K562 (cell line): ENCODE measurements at regions not wholly inside any gene's neighbourhood (a gene's known extent, or its start where the extent isn't known, plus 50 kb on each side); places are given as distances from the start of the nearest gene placed in this dataset.

Experiments
- ATAC-seq: fragments of 200-7000 bp; cut with Tn5 transposase; 3 replicates; pipeline ENCODE4 v1.9.1; 2020; ENCODE audit warnings: moderate library complexity
- BruUV-seq: library from RNA; stranded (reverse); fragments of 400-500 nt; replicated peaks from 2 replicates; lab custom pipeline; 2021; lab: Mats Ljungman, UMichigan
- CTCF ChIA-PET: fragments of 300-600 bp; formaldehyde crosslinking; extraction: SDS; loops from one replicate; lab custom pipeline; 2021; ENCODE audit warnings: low intra/inter-chr PET ratio; lab: Yijun Ruan, JAX
- POLR2A ChIA-PET: fragments of 300-600, 350-650 bp; sonication (Branson Sonifier 250); formaldehyde crosslinking; extraction: SDS; loops from one replicate; lab custom pipeline; 2021; ENCODE audit warnings: antibody characterized with exemption, inconsistent platforms; lab: Yijun Ruan, JAX
- DNase-seq, 4 experiments: peaks; one replicate each; pipeline versions ENCODE4 v3.0.0 to v3.0.0-alpha.2; 2011 to 2018; ENCODE audit warnings: low spot score in 3 of 4, mixed read lengths in 3 of 4; ENCODE audit errors: extremely low read depth in 1 of 4
- FAIRE-seq: peaks from 2 replicates; lab custom pipeline; 2011; peaks lifted over from hg19 to GRCh38; lab: Jason Lieb, UNC
- H2AFZ ChIP-seq: 2 replicates; pipeline ENCODE4 v1.6.0; 2011; ENCODE audit warnings: low read depth, low read length, control low read depth, inconsistent platforms
- H3K27ac ChIP-seq: fragments of 200-600 bp; 3 replicates; pipeline ENCODE4 v1.8.0; 2011; ENCODE audit warnings: low read depth, mild to moderate bottlenecking, control low read depth, inconsistent platforms, low read length, moderate library complexity, mixed read lengths; ENCODE audit errors: extremely low read depth
- H3K27me3 ChIP-seq, 2 experiments: fragments of 300-600 bp in 1 of 2; 2 replicates in 1 of 2; 3 replicates in 1 of 2; pipeline versions ENCODE4 v1.6.0 to v1.8.0; 2011; ENCODE audit warnings: inconsistent platforms in 2 of 2, low read length in 2 of 2, mild to moderate bottlenecking in 1 of 2, mixed read lengths in 1 of 2, moderate library complexity in 1 of 2; ENCODE audit not compliant: control insufficient read depth in 2 of 2, insufficient read depth in 2 of 2
- H3K36me3 ChIP-seq: fragments of 300-600 bp; 3 replicates; pipeline ENCODE4 v1.8.0; 2011; ENCODE audit warnings: mild to moderate bottlenecking, low read length, inconsistent platforms; ENCODE audit not compliant: control insufficient read depth, insufficient read depth
- H3K4me1 ChIP-seq, 2 experiments: fragments of 200-600 bp in 1 of 2; replicated peaks in 1 of 2; 2 replicates in 1 of 2; 3 replicates in 1 of 2; pipeline versions ENCODE4 v1.5.1 to v1.8.0; 2011; ENCODE audit warnings: inconsistent platforms in 2 of 2, low read length in 2 of 2, mild to moderate bottlenecking in 1 of 2, mixed read lengths in 1 of 2, moderate library complexity in 1 of 2; ENCODE audit not compliant: control insufficient read depth in 2 of 2, insufficient read depth in 2 of 2
- H3K4me2 ChIP-seq: 2 replicates; pipeline ENCODE4 v1.6.1; 2011; ENCODE audit warnings: low read length, control low read depth, inconsistent platforms, mixed read lengths; ENCODE audit not compliant: insufficient read depth
- H3K4me3 ChIP-seq: fragments of 200-600 bp; sonication (generic), shearing (Covaris generic); 2 replicates; pipeline ENCODE4 v1.5.1; 2016; ENCODE audit warnings: control low read depth, inconsistent platforms
- H3K79me2 ChIP-seq: fragments of 200-600 bp; 3 replicates; pipeline ENCODE4 v1.8.0; 2011; ENCODE audit warnings: low read length, inconsistent platforms; ENCODE audit not compliant: control insufficient read depth, insufficient read depth
- H3K9ac ChIP-seq, 2 experiments: 2 replicates each; pipeline versions ENCODE4 v1.6.0 to v1.6.1; 2011; ENCODE audit warnings: low read depth in 2 of 2, low read length in 2 of 2, control low read depth in 1 of 2, inconsistent platforms in 1 of 2, mild to moderate bottlenecking in 1 of 2, mixed read lengths in 1 of 2; ENCODE audit not compliant: insufficient read depth in 1 of 2
- H3K9me1 ChIP-seq: one replicate; pipeline ENCODE4 v1.6.0; 2011; ENCODE audit warnings: inconsistent platforms, mild to moderate bottlenecking, low read length, moderate library complexity; ENCODE audit not compliant: control insufficient read depth, insufficient read depth
- H3K9me3 ChIP-seq: replicated peaks from 2 replicates; pipeline ENCODE4 v1.5.1; 2011; ENCODE audit warnings: low read depth, low read length, inconsistent platforms; ENCODE audit not compliant: control insufficient read depth, insufficient read depth
- H4K20me1 ChIP-seq: replicated peaks from 2 replicates; pipeline ENCODE4 v1.6.1; 2011; ENCODE audit warnings: low read length, inconsistent platforms, mixed read lengths; ENCODE audit not compliant: control insufficient read depth, insufficient read depth
- BHLHE40 ChIP-seq: IDR thresholded peaks from 2 replicates; pipeline ENCODE4 v1.6.1; 2011; ENCODE audit warnings: low read length, improper control_type of control experiment
- CHD4 ChIP-seq: fragments of 200-600 bp; sonication (generic); IDR thresholded peaks from 3 replicates; pipeline ENCODE4 v1.6.1; 2012; ENCODE audit warnings: low read depth, mild to moderate bottlenecking, mixed read lengths, low read length, inconsistent platforms; ENCODE audit not compliant: insufficient read depth, insufficient replicate concordance, poor library complexity, severe bottlenecking
- GABPB1 ChIP-seq: sonication (generic); formaldehyde crosslinking; IDR thresholded peaks from 2 replicates; pipeline ENCODE4 v1.8.0; 2022; ENCODE audit warnings: mild to moderate bottlenecking, missing genetic modification reagents
- KHSRP ChIP-seq: fragments of 450-650 bp; IDR thresholded peaks from 2 replicates; pipeline ENCODE4 v1.6.1; 2017
- NFE2 ChIP-seq: IDR thresholded peaks from 2 replicates; pipeline ENCODE4 v1.6.1; 2014; ENCODE audit warnings: antibody characterized with exemption, low read depth
- PURB ChIP-seq: sonication (generic); formaldehyde crosslinking; IDR thresholded peaks from 2 replicates; pipeline ENCODE4 v1.9.0; 2021; ENCODE audit warnings: low read depth, mild to moderate bottlenecking, missing genetic modification reagents
- SAFB2 ChIP-seq: fragments of 200-400 bp; formaldehyde crosslinking; IDR thresholded peaks from 2 replicates; pipeline ENCODE4 v1.6.1; 2018; ENCODE audit warnings: borderline replicate concordance, low read length, low read depth, moderate library complexity; ENCODE audit not compliant: severe bottlenecking
- SRSF1 ChIP-seq: fragments of 200-400 bp; formaldehyde crosslinking; IDR thresholded peaks from 2 replicates; pipeline ENCODE4 v1.6.1; 2017; ENCODE audit warnings: mild to moderate bottlenecking, low read depth, low read length, moderate library complexity
- TGIF2 ChIP-seq: sonication (generic); formaldehyde crosslinking; IDR thresholded peaks from 2 replicates; pipeline ENCODE4 v1.8.1; 2022; ENCODE audit warnings: mild to moderate bottlenecking, missing genetic modification reagents, moderate library complexity
- THRAP3 ChIP-seq: fragments of 450-650 bp; IDR thresholded peaks from 2 replicates; pipeline ENCODE4 v1.6.1; 2016; ENCODE audit warnings: mild to moderate bottlenecking, inconsistent platforms, borderline replicate concordance
- XRCC3 ChIP-seq: fragments of 450-650 bp; IDR thresholded peaks from 2 replicates; pipeline ENCODE4 v1.6.1; 2017; ENCODE audit warnings: mild to moderate bottlenecking, moderate library complexity
- YY1 ChIP-seq, 3 experiments: IDR thresholded peaks; 2 replicates each; pipeline ENCODE4 v1.6.1; 2011; ENCODE audit warnings: low read length in 2 of 3, mild to moderate bottlenecking in 2 of 3, moderate library complexity in 2 of 3, borderline replicate concordance in 1 of 3, control low read depth in 1 of 3, low read depth in 1 of 3; ENCODE audit not compliant: insufficient read depth in 3 of 3, insufficient replicate concordance in 2 of 3, control insufficient read depth in 1 of 3, insufficient read length in 1 of 3; ENCODE audit errors: extremely low read depth in 1 of 3
- ZFPM2 ChIP-seq: fragments of 250-450 bp; sonication (Bioruptor Pico); IDR thresholded peaks from 2 replicates; pipeline ENCODE4 v1.5.1; 2022; ENCODE audit warnings: mild to moderate bottlenecking
- ZNF436 ChIP-seq: fragments of 250-450, 450-650 bp; sonication (Bioruptor Pico); formaldehyde crosslinking; IDR thresholded peaks from 2 replicates; pipeline ENCODE4 v1.7.0; 2020; ENCODE audit warnings: mild to moderate bottlenecking
- ZNF695 ChIP-seq: fragments of 450-650 bp; formaldehyde crosslinking; IDR thresholded peaks from 2 replicates; pipeline ENCODE4 v1.4.0; 2020; ENCODE audit warnings: mild to moderate bottlenecking, moderate library complexity
- ZNF717 ChIP-seq: fragments of 250-450 bp; sonication (Bioruptor Pico); IDR thresholded peaks from 2 replicates; pipeline ENCODE4 v1.5.0; 2021
- ZNF830 ChIP-seq: fragments of 250-450 bp; sonication (Bioruptor Pico); IDR thresholded peaks from 2 replicates; pipeline ENCODE4 v1.5.0; 2021; ENCODE audit warnings: mild to moderate bottlenecking
- WGBS: fragments of 100-300 bp; shearing (Covaris generic); methylation state at CpG from one replicate; pipeline ENCODE4 v1.1.6; 2016; ENCODE audit warnings: low coverage, mixed read lengths; ENCODE audit not compliant: insufficient coverage; ENCODE audit errors: missing lambda C conversion rate; 5-methylcytosine and 5-hydroxymethylcytosine counted together
- in situ Hi-C: fragments of 300-500 bp; cut with MboI; formaldehyde crosslinking; loops from 4 replicates; pipeline ENCODE4 v1.15.0; 2018; ENCODE audit warnings: inconsistent platforms, mixed read lengths
- intact Hi-C: fragments of 100-400 bp; cut with micrococcal nuclease; formaldehyde crosslinking; loops from 2 replicates; pipeline ENCODE4 v1.14.2; 2022
- TF ChIP-seq, protein P1 (sequence below): fragments of 450-650 bp; IDR thresholded peaks from 2 replicates; pipeline ENCODE4 v1.6.1; 2016; ENCODE audit warnings: borderline replicate concordance
- TF ChIP-seq, protein P2 (sequence below): fragments of 450-650 bp; IDR thresholded peaks from one replicate; pipeline ENCODE4 v1.6.1; 2018; ENCODE audit warnings: mild to moderate bottlenecking, moderate library complexity; ENCODE audit not compliant: partially characterized antibody
- TF ChIP-seq, protein P3 (sequence below): fragments of 250-450 bp; sonication (Bioruptor Pico); IDR thresholded peaks from 2 replicates; pipeline ENCODE4 v1.8.0; 2022; ENCODE audit warnings: inconsistent platforms

DNA sequence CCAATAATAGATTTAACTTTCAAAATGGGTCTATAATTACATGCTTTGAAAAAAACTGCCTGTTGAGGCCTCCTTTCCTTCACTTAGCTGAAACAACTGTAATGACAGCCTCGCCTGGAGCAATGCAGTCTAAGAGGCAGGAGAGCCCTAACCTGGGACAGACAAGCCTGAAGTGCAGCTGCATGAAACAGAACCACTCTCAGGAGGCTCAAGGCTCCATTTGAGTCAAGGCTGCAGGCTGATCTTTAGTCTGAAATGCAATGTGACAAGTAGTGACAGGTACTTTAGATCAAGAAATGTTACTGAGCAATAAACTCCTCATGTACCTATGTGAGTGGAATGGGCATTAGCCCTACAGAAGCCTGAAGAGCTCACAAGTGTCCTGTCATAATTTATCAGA, 414.0 kb upstream of the LUZP2 start:
- in situ Hi-C loops (no loop called here), intact Hi-C loops (no loop called here)
- FAIRE-seq, result no peak
- no peaks in the 10 kb centered on the region for H3K4me1 ChIP-seq
- no peak overlapping the region for H3K9ac ChIP-seq
- no peak overlapping the region for H3K27ac ChIP-seq
- H3K27me3 ChIP-seq, result no peaks in the 10 kb centered on the region
- H3K9me3 ChIP-seq, result no peaks in the 10 kb centered on the region
- no peaks in the 10 kb centered on the region for H3K79me2 ChIP-seq
- BruUV-seq, result no TSS peak
- DNase-seq, result no peak
- WGBS, result 0% methylated on average over 1 of the region's 1 CpG
- no peak overlapping the region for H2AFZ ChIP-seq
- no peak overlapping the region for H3K4me2 ChIP-seq
- H3K9me1 ChIP-seq, result no peaks in the 10 kb centered on the region
- no peaks in the 10 kb centered on the region for H3K36me3 ChIP-seq
- POLR2A ChIA-PET, result no interaction called here
- no peaks in the 10 kb centered on the region for H4K20me1 ChIP-seq
- H3K4me3 ChIP-seq, result no peak overlapping the region
- no peak for ATAC-seq
- CTCF ChIA-PET, result no interaction called here
- no peak for TF ChIP-seq YY1 (IDR thresholded peaks at IDR 0.05; ENCODE audit: borderline replicate concordance in 1 of 3, control insufficient read depth in 1 of 3, extremely low read depth in 1 of 3, insufficient read depth in 3 of 3, insufficient read length in 1 of 3, insufficient replicate concordance in 2 of 3, low read depth in 1 of 3, low read length in 2 of 3)
- no peak for TF ChIP-seq THRAP3
- no peak for TF ChIP-seq PURB
- TF ChIP-seq ZFPM2, result no peak
- no peak for TF ChIP-seq KHSRP
- no peak for TF ChIP-seq TGIF2 (CRISPR knock-in tag)
- no peak for TF ChIP-seq ZNF830 (CRISPR knock-in tag)
- TF ChIP-seq GABPB1 (CRISPR knock-in tag), result no peak
- TF ChIP-seq, protein P1, sequence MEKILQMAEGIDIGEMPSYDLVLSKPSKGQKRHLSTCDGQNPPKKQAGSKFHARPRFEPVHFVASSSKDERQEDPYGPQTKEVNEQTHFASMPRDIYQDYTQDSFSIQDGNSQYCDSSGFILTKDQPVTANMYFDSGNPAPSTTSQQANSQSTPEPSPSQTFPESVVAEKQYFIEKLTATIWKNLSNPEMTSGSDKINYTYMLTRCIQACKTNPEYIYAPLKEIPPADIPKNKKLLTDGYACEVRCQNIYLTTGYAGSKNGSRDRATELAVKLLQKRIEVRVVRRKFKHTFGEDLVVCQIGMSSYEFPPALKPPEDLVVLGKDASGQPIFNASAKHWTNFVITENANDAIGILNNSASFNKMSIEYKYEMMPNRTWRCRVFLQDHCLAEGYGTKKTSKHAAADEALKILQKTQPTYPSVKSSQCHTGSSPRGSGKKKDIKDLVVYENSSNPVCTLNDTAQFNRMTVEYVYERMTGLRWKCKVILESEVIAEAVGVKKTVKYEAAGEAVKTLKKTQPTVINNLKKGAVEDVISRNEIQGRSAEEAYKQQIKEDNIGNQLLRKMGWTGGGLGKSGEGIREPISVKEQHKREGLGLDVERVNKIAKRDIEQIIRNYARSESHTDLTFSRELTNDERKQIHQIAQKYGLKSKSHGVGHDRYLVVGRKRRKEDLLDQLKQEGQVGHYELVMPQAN, result no peak
- no peak for TF ChIP-seq CHD4
- no peak for TF ChIP-seq ZNF695
- no peak for TF ChIP-seq ZNF436
- no peak for TF ChIP-seq ZNF717
- TF ChIP-seq, protein P2, sequence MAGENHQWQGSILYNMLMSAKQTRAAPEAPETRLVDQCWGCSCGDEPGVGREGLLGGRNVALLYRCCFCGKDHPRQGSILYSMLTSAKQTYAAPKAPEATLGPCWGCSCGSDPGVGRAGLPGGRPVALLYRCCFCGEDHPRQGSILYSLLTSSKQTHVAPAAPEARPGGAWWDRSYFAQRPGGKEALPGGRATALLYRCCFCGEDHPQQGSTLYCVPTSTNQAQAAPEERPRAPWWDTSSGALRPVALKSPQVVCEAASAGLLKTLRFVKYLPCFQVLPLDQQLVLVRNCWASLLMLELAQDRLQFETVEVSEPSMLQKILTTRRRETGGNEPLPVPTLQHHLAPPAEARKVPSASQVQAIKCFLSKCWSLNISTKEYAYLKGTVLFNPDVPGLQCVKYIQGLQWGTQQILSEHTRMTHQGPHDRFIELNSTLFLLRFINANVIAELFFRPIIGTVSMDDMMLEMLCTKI, result no peak
- no peak for TF ChIP-seq SRSF1
- TF ChIP-seq XRCC3, result no peak
- TF ChIP-seq BHLHE40, result no peak
- TF ChIP-seq, protein P3, sequence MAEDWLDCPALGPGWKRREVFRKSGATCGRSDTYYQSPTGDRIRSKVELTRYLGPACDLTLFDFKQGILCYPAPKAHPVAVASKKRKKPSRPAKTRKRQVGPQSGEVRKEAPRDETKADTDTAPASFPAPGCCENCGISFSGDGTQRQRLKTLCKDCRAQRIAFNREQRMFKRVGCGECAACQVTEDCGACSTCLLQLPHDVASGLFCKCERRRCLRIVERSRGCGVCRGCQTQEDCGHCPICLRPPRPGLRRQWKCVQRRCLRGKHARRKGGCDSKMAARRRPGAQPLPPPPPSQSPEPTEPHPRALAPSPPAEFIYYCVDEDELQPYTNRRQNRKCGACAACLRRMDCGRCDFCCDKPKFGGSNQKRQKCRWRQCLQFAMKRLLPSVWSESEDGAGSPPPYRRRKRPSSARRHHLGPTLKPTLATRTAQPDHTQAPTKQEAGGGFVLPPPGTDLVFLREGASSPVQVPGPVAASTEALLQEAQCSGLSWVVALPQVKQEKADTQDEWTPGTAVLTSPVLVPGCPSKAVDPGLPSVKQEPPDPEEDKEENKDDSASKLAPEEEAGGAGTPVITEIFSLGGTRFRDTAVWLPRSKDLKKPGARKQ (CRISPR knock-in tag), result no peak
- no peak for TF ChIP-seq SAFB2
- no peak for TF ChIP-seq NFE2
